Hypothalamus (tissue), 51 donors: ENCODE measurements at regions not wholly inside any gene's neighbourhood (a gene's known extent, or its start where the extent isn't known, plus 50 kb on each side); places are given as distances from the start of the nearest gene placed in this dataset.
A peak's percentile ranks its signal among the peaks of the same experiment; 100 is the strongest.

ENCODE experiments used
- DNase-seq, 51 donors: peaks; one replicate each; lab custom pipeline; 2025; lab: John Stamatoyannopoulos, UW

GRCh38 chr12:61652265-61652664 lies 607.9 kb upstream of the USP15 start:
- no peak for DNase-seq

DNA sequence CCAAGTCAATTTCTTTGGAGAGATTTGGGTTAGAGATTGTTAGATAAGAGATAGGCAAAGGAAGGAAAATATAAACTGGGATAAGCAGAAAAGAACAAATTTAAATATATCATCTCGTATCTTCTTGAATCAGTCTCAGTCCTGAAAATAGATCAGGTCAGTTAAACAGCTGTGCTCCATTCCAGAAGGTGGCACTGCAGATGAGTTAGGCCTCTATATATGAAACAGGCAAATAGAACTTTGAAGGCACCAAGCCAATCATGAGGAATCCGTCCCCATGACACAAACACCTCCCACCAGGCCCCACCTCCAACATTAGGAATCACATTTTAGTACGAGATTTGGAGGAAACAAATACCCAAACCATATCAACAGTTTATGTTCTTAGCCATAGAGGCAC lies 605.5 kb upstream of the USP15 start:
- DNase-seq = peak in 1 of 51 donors; percentile 7

DNA sequence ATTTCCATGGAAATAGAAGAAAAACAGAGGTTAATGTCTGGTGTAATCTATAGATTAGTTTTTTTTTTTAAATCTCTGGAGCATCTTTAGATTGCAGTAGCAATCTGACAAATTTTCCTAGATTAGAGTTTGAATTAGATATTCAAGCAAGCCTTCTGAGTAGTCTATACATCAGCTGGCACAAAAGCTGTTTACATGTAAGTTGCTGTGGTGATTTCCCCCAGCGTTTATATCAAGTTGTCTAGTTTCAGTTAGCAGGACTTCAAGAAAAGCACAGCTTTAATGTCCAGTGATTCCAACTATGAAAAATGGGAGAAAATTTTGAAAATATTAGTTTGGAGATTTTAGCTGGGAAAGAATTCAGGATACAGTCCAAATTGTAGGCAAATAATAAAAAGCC lies 605.0 kb upstream of the USP15 start:
- no peak for DNase-seq

DNA sequence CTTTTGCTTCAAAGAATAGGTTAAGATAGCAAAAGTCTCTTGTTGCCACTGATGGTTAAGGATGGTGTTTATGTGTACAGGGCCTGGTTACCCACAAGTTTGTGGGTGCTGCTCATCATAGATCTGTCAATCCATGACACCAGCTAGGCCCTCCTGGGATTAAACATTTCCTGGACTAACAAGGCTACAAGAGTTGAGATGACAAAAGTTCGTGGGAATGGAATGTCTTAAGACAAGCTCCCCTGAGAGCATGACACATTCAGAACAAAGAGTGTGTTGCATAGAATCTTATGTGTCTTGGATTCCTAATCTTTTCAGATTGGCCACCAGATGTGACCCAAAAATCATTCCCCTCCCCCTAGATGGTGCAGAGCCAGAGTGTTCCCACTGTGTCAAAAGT lies 592.5 kb upstream of the USP15 start:
- DNase-seq = no peak

GRCh38 chr12:61676520-61676919 lies 583.7 kb upstream of the USP15 start:
- no peak for DNase-seq

DNA sequence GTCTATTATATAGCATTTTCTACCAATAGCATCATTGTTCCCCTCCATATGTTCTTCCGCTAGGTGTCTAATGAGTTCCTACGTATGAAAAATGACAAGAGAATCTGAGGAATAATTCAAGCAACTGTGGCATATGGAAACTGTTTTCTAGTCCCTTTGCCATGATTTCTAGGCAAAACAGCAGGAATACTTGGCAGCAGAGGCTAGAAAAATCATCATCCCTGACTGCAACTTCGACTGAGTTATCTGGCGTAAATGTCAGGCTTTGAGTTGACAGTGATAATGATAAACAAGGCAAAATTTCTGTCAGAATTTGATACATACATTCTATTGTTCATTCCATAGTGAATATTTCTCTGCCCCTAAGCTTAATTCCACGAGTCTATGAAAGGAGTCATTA lies 572.8 kb upstream of the USP15 start:
- DNase-seq = no peak

- DNase-seq = no peak
These were observed 566.0 kb upstream of the USP15 start for GRCh38 chr12:61694214-61694613.

DNA sequence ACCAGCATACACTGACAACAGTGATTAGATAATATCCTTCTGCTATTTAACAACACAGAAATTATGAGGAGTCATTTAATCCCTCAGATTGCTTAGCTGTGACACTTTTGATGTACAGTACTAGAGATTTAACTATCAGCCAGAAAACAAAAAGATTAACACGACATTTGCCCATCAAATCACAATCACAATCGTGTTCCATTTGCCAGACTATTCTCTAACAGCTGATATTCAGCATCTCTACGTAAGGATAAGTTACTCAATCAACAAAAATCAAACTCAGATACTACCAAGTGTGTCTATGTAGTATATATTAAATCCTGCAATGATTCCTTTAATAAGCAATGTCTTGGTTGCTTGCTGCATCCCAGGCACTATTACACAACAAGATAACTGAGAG lies 558.7 kb upstream of the USP15 start:
- DNase-seq = no peak

DNA sequence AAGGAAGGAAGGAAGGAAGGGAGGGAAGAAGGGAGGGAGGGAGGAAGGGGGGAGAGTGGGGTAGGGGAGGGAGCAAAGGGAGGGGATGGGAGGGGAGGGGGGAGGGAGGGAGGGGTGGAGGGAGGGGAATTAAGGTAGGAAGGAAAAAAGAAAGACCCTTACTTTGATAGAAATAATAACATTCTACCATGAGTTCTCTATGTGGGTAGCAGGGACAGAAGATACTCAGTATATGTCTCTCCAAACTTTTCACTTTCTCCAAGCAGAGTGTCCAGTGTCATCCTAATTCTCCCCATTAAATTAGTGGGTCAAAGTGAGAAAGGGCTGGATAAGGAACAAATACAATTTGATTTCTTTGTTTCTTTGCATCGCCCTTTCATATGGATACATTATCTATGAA lies 553.4 kb upstream of the USP15 start:
- DNase-seq = no peak

DNA sequence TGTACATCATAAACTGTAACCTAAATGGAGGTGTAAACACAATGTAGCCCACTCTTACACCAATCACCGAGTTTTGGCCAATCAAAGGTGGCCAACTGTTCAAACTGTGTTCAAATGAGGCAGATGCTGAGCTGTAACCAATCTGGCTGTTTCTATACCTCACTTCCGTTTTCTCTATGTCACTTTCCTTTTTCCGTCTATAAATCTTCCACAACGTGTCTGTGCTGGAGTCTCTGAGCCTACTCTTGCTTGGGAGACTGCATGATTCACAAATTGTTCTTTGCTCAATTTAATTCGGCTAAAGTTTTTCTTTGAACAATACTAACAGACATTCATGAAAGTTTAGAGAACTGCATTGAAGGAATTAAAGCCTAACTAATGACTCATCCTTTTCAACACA lies 547.1 kb upstream of the USP15 start:
- DNase-seq = no peak

GRCh38 chr12:61717986-61718385 lies 542.2 kb upstream of the USP15 start:
- DNase-seq = peak in 1 of 51 donors; percentile 1

DNA sequence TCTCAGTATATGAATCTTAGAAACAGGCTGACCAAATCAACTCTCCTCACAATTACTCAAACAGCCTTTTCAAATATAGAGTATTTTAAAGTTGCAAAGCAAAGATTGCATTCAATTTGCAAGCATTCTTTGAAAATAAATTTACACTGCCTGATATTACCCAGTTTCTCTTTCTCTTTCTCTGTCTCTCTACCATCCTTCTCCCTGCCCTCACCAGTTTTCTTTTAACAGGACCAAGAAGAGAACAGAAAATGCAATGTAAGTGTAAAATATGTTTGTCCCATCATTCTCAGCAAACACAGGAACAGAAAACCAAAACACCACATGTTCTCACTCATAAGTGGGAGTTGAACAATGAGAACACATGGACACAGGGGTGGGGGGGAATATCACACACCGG lies 520.3 kb upstream of the USP15 start:
- DNase-seq = no peak

DNA sequence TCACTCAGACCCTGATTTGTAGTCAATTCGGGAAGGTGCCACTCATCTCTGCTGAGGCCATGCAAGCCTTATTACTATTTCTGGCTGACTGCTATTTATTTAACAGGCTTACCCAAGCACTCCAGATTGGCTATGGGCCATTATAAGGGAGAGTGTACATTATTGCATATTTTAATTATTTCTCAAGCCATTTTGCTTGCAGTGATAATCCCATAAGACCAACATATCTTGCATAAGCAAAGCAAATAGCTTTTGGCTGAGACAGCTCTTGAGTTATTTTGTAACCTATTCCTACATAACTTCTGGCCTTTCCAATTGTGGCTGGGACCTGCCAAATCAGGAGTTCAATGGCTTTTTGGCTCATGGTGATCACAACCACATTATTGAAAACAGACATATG lies 509.6 kb upstream of the USP15 start:
- DNase-seq = no peak

- no peak for DNase-seq
These were observed 506.0 kb upstream of the USP15 start for GRCh38 chr12:61754214-61754613.

DNA sequence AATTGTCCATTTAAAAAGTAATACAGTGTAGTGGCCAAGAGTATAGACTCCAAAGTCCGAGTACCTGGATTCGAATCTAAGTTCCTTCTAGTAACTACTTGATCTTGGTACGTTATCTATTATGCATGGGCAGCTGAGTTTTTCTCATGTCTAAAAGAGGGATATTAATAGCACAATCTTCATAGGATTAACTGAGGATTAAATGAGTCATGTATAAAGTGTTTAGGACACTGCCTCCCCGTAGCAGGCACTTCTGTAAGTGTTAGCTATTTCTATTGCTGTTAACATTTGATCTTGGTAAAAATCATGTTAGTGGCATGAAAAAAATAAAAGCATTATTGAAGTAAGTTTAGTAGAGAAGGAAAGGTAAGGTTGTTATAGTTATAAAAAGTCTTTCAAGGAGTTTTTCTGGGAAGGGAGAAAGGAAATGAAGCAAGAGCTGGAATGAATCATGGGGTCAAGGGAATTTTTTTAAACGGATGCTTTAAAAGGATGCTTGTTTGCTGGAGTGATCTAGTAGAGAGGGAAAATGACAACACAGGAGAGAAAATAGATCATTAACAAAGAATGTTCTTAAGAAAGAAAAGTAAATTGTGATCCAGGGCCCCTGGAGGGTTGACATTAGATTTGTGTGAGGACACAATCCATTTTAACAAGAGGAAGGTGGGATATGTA lies 502.2 kb upstream of the USP15 start:
- no peak for DNase-seq

GRCh38 chr12:61758661-61759060 lies 501.5 kb upstream of the USP15 start:
- DNase-seq = no peak

DNA sequence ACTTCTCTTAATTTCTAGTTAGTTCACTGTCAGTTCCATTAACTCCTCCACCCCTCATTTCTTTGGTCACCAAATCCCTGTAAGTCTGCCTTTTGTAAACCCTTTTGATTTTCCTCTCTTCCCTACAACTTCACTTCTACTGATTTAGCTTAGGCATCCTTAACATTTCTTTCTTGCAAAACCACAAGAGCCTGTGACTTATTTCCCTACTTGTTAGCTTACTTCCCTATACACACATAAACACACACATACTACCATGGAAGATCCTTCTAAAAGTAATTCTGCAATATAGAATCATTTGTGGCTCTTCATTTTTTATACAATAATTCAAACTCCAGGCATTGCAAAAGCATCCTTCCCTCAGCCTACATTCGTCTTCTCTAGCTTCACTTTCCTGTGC lies 494.3 kb upstream of the USP15 start:
- no peak for DNase-seq

DNA sequence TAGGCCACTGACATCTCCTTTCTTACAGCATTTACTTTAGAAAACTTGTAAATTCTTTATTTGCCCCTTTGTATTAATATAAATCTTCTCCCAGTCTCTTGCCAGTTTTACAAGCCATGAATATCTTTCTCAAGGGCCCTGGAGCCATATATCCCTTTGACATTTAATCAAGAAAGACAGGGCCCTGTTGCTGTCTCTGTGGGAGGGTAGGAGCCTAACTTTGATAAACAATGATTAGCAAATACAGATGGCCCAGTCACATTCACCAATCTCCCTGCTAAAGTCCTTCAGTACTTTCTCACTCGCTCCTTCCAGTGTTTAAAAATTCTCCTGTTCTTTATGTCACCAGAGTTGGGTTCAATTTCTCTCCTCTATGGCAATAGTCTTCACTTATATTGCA lies 479.8 kb upstream of the USP15 start:
- DNase-seq = no peak

GRCh38 chr12:61781021-61781581 lies 479.1 kb upstream of the USP15 start:
- DNase-seq = no peak

GRCh38 chr12:61796846-61797245 lies 463.4 kb upstream of the USP15 start:
- no peak for DNase-seq

DNA sequence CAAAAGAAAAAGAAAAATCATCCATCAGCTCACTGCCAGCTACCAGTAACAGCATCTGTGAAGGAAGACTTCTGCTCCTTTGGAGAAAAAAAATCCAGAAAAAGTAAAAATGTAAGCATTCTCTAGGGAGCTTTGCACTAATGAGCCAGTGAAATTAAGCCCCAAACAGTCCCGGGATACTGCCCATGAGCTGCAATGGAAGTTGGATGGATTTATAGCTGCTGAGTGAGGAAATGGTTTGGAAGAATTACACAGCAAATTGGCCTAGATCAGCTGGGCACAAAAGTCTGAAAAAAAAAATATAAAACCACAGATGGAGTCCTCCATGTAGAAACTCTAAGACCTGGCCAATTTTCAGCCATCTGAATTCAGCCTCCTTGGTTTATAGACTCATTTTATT lies 462.9 kb upstream of the USP15 start:
- no peak for DNase-seq

DNA sequence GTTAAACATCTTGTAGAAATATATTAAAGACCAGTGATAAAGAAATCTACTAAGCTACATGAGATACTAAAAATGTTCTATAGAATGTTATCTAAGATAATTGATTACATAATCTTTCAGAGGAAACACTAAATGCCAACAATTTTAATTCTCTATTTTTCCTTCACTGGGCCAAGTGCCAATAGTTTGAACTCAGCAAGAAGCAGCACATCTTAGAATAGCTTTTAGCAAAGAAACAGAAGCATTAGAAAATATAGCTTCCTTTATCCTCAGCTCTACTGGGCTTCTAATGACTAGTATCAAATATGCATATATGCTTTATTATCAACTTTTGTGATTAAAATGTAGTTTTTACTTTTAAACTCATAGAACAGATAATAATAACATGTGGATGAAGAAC lies 461.4 kb upstream of the USP15 start:
- no peak for DNase-seq

GRCh38 chr12:61804301-61804700 lies 455.9 kb upstream of the USP15 start:
- DNase-seq = no peak
